Neural progenitor cell (in vitro differentiated cells): ENCODE measurements at regions not wholly inside any gene's neighbourhood (a gene's known extent, or its start where the extent isn't known, plus 50 kb on each side); places are given as distances from the start of the nearest gene placed in this dataset.

Experiments used
- EZH2 ChIP-seq: fragments of 200-600 bp; sonication (generic); IDR thresholded peaks from 2 replicates; pipeline ENCODE4 v1.6.1; 2017; ENCODE audit warnings: antibody characterized with exemption, mild to moderate bottlenecking, moderate library complexity
- EZH2phosphoT487 ChIP-seq: fragments of 200-600 bp; sonication (generic); IDR thresholded peaks from 2 replicates; pipeline ENCODE4 v1.6.1; 2017; ENCODE audit warnings: antibody characterized with exemption
- TF ChIP-seq, protein P1 (sequence below): fragments of 200-600 bp; sonication (generic); IDR thresholded peaks from 2 replicates; pipeline ENCODE4 v1.5.1; 2017; ENCODE audit warnings: antibody characterized with exemption, mild to moderate bottlenecking

DNA sequence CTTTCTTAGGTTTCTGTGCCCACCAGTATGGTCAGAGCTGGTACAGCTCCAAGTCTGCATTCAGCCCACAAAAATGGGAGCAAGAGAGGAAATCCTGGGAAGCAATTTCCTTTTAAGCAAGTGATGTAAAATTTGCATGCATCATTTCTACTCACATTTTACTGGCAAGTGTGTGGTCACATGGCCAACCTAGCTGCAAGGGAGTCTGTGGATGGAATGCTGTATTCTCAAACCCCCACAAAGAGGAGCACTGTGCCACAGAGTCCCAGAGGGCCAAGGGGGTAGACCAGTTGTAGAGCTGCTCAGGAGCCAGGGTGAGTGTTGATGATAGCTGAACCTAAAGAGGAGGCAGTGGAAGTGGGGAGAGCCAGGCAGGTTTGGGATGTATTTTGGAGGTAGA lies 154.3 kb upstream of the SPRY4 start:
- TF ChIP-seq, protein P1, sequence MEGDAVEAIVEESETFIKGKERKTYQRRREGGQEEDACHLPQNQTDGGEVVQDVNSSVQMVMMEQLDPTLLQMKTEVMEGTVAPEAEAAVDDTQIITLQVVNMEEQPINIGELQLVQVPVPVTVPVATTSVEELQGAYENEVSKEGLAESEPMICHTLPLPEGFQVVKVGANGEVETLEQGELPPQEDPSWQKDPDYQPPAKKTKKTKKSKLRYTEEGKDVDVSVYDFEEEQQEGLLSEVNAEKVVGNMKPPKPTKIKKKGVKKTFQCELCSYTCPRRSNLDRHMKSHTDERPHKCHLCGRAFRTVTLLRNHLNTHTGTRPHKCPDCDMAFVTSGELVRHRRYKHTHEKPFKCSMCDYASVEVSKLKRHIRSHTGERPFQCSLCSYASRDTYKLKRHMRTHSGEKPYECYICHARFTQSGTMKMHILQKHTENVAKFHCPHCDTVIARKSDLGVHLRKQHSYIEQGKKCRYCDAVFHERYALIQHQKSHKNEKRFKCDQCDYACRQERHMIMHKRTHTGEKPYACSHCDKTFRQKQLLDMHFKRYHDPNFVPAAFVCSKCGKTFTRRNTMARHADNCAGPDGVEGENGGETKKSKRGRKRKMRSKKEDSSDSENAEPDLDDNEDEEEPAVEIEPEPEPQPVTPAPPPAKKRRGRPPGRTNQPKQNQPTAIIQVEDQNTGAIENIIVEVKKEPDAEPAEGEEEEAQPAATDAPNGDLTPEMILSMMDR, result no peak
- no peak for TF ChIP-seq EZH2
- no peak for TF ChIP-seq EZH2phosphoT487
